SJCRH30 (cell line): ENCODE measurements at regions not wholly inside any gene's neighbourhood (a gene's known extent, or its start where the extent isn't known, plus 50 kb on each side); places are given as distances from the start of the nearest gene placed in this dataset.

Experiments used
- DNase-seq, 2 experiments: peaks; one replicate each; pipeline ENCODE4 v3.0.0-alpha.2; 2015 to 2020
- H3K27ac ChIP-seq: fragments of 250-450 bp; sonication (Bioruptor Pico); 2 replicates; pipeline ENCODE4 v1.5.1; 2020; ENCODE audit warnings: mild to moderate bottlenecking, moderate library complexity
- H3K27me3 ChIP-seq: fragments of 250-450 bp; sonication (Bioruptor Pico); 2 replicates; pipeline ENCODE4 v1.5.1; 2020; ENCODE audit warnings: mild to moderate bottlenecking, moderate library complexity
- H3K36me3 ChIP-seq: fragments of 250-450 bp; sonication (Bioruptor Pico); 2 replicates; pipeline ENCODE4 v1.5.1; 2020; ENCODE audit warnings: mild to moderate bottlenecking, moderate library complexity
- H3K4me1 ChIP-seq: fragments of 250-450 bp; sonication (Bioruptor Pico); 2 replicates; pipeline ENCODE4 v1.5.1; 2020; ENCODE audit warnings: mild to moderate bottlenecking, moderate library complexity
- H3K4me3 ChIP-seq: fragments of 250-450 bp; sonication (Bioruptor Pico); 2 replicates; pipeline ENCODE4 v1.5.1; 2020; ENCODE audit warnings: mild to moderate bottlenecking, moderate library complexity
- H3K9me3 ChIP-seq: fragments of 250-450 bp; sonication (Bioruptor Pico); replicated peaks from 2 replicates; pipeline ENCODE4 v1.5.1; 2020; ENCODE audit warnings: mild to moderate bottlenecking, moderate library complexity

DNA sequence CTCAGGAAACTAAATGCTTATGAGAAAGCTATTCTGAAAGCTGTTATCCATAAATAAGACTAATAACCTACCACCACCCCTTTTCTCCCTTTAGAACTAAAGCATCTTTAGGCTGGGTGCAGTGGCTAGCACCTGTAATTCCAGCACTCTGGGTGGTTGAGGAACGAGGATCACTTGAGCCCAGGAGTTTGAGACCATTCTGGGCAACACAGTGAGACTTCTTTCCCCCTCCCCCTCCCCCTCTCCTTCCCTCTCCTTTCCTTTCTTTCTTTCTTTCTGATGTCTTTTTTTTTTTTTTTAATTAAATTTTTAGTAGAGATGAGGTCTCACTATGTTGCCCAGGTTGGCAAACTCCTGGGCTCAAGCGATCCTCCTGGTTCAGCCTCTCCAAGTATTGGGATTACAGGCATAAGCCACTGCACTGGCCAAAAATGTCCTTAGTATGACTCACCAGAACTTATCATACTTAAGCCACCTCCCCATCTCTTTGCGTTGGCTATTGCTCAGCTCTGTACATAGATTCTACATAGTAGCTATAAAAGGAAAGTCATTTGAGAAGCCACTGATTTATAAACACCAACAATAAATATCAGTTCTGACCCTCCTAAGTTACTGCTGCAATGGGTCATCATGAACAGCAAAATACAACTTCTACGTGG, 54.8 kb upstream of the SPDEF start:
- no peak overlapping the region for H3K27ac ChIP-seq
- no peaks in the 10 kb centered on the region for H3K9me3 ChIP-seq
- peaks cover 2% of the 10 kb centered on the region; the same call in 1 of the 2 replicates for H3K4me1 ChIP-seq
- H3K36me3 ChIP-seq, result peaks cover 3% of the 10 kb centered on the region; the same call in 1 of the 2 replicates
- no peak for DNase-seq
- H3K4me3 ChIP-seq, result no peak overlapping the region
- H3K27me3 ChIP-seq, result no peaks in the 10 kb centered on the region

DNA sequence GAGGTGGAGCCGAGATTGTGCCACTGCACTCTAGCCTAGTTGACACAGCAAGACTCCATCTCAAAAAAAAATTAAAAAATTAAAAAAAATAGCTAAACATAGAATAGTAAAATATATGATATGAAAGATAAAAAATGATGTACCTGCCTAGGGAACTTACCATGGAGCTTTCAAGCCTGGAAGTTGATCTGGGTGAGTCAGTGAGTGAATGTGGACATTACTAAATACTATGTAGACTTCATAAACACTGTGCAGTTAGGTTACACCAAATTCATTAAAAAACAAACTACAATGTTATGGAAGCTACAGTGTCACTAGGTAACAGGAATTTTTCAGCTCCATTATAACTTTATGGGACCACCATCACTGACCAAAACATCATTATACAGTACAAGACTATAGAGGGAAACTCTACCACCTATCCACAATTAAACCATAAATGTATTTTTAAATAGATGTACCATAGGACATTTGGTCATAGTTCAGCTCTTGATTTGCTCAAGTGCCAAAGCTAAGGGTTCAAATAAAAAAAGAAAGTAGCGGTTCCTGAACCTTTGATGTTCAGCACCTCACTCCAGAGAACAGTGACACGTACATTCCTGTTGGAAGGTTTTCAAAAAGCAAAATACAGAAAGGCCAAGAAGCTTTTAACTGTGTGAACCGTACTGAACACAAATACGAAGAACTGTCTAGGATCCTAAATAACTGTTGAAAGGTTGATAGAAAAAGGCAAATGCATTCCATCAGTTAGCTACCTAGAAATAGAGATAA, 52.4 kb upstream of the SPDEF start:
- Histone ChIP-seq H3K27ac (no peak overlapping the region), H3K36me3 (no peaks in the 10 kb centered on the region; the same call in 1 of the 2 replicates), H3K27me3 (no peaks in the 10 kb centered on the region), H3K4me1 (no peaks in the 10 kb centered on the region), H3K9me3 (no peaks in the 10 kb centered on the region), H3K4me3 (no peak overlapping the region)
- DNase-seq, result no peak

- H3K4me1 ChIP-seq, result no peaks in the 10 kb centered on the region
- no peak for DNase-seq
- no peak overlapping the region for H3K27ac ChIP-seq
- no peak overlapping the region for H3K4me3 ChIP-seq
- H3K36me3 ChIP-seq, result no peaks in the 10 kb centered on the region; the same call in 1 of the 2 replicates
- no peaks in the 10 kb centered on the region for H3K9me3 ChIP-seq
- no peaks in the 10 kb centered on the region for H3K27me3 ChIP-seq
Observed at GRCh38 chr6:34606477-34607265, 50.5 kb upstream of the SPDEF start.
